Activated T-cell treated with anti-CD3 and anti-CD28 coated beads, Interleukin-2, amount 50 U/mL, for 1 hour (primary cell): ENCODE measurements at regions not wholly inside any gene's neighbourhood (a gene's known extent, or its start where the extent isn't known, plus 50 kb on each side); places are given as distances from the start of the nearest gene placed in this dataset.

Experiments used
- DNase-seq: peaks from one replicate; pipeline ENCODE4 v3.0.0-alpha.2; 2020

DNA sequence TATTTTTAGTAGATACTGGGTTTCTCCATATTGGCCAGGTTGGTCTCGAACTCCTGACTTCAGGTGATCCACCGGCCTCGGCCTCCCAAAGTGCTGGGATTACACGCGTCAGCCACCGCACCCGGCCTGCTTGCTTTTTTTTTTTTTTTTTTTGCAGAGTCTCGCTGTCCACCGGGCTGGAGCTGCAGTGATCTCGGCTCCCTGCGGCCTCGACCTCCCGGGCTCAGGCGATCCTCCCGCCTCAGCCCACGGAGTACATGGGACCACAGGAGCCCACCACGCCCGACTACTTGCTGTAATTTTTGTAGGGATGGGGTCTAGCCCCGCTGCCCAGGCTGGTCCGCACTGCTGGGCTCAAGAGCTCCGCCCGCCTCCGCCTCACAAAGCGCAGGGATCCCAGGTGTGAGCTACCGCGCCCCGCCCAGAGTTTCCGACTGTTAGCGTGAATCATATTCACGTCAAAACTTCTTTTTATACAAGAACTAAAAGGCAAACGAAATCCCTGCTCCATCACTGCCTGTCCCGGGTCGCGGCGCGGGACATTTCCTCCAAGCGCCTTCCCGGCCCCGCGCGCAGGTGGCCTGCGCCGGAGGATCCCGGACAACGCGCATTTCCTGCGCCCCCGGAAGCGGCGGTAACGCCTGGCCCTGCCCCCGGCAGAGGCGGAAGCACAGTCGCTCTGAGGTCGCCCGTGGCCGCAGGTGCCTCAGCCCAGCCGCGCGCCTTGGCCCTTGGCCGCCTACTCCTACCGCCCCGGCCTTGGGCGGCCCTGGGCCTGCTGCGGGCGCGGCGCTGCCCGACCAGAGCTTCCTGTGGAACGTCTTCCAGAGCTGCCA lies 50.9 kb upstream of the APOD start:
- peak; percentile 62 for DNase-seq
